Ammon's horn (tissue), 1 donor: ENCODE measurements at regions not wholly inside any gene's neighbourhood (a gene's known extent, or its start where the extent isn't known, plus 50 kb on each side); places are given as distances from the start of the nearest gene placed in this dataset.
"Not testable (repeated sequence)": the region's sequence is repeated elsewhere in the genome, so short reads cannot be mapped to it uniquely, and the experiment has no call there.

Source experiments
- DNase-seq: peaks from one replicate; pipeline ENCODE4 v3.0.0-alpha.2; 2016; ENCODE audit warnings: low spot score

GRCh38 chr1:229008347-229008746 lies 262.6 kb upstream of the RAB4A start:
- not testable (repeated sequence) for DNase-seq

DNA sequence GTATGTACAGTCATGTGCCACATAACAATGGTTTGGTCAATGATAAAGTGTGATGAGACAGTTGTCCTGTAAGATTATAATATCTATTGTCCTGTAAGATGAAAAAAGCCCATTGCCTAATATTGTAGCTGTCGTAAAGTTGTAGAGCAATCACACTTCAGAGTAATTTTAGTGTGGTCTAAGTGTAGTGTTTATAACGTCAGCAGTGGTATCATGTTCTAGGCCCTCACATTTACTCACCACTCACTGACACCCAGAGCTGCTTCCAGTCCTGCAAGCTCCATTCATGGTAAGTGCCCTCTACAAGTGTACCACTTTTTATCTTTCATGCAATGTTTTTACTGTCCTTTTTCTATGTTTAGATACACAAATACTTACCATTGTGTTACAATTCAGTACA lies 259.9 kb upstream of the RAB4A start:
- DNase-seq, result no peak

DNA sequence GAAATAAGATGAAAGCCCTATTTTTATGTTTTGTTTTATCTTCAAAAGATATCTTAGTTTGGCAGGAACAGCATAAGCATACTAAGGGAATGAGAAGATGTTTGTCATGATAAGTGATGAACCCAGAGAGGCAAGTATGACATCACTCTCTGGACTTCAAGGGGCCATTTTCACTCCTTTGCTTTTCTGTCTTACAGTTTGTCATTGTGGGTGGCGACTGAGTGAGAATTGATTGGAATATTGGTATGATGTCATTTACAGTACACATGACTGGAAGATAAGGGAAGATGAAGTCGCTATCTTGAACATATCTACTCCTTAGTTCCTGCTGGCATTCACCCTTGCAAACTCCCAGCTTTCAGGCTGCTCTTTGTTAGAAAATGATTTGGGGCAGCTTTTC lies 258.1 kb upstream of the RAB4A start:
- no peak for DNase-seq

- DNase-seq, result no peak
Measured at GRCh38 chr1:229013981-229014380, 256.9 kb upstream of the RAB4A start.

DNA sequence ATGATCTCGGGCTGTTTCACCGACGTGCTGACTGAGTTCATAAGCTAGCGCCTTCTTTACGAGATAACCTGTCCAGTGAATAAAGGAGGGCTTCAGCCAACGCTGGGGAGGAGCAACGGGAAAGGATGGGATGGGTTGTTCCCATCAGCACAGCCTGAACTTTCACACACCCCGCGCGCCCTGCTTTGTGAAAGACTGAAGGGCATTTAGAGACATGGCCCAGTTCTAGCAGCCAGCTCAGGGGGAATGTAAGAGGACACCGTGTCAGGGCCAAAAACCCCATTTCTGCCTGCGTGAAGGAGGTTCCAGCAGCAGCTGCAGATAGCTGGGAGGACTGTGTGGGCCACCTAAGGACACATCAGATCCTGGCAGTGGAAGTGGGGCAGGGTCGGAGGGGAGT lies 255.1 kb upstream of the RAB4A start:
- DNase-seq, result no peak

- no peak for DNase-seq
Measured at GRCh38 chr1:229017091-229017490, 253.8 kb upstream of the RAB4A start.

DNA sequence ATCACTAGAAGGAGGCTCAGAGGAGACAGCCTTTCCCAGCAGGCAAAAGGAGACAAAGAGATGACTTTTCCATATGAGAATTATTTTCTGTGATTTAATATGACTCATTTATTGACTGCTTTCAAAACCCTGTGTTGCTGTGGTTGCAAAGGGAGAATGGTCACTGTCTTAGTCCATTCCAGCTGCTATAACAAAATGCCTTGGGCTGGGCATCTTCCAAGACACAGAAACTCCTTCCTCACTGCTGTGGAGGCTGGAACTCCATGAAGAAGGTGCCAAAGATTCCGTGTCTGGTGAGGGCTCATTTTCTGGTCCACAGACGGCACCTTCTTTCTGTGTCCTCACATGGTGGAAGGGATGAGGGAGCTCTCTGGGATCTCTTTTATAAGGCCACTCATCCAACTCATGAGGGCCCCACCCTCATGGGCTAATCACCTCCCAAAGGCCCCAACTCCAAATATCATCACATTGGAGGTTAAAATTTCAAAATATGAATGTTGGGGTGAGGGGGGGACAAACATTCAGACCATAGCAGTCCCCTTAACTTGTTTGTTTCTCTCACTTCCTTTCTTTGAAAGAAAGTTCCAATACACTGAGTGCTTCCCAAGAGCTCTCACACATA lies 252.1 kb upstream of the RAB4A start:
- no peak for DNase-seq

DNA sequence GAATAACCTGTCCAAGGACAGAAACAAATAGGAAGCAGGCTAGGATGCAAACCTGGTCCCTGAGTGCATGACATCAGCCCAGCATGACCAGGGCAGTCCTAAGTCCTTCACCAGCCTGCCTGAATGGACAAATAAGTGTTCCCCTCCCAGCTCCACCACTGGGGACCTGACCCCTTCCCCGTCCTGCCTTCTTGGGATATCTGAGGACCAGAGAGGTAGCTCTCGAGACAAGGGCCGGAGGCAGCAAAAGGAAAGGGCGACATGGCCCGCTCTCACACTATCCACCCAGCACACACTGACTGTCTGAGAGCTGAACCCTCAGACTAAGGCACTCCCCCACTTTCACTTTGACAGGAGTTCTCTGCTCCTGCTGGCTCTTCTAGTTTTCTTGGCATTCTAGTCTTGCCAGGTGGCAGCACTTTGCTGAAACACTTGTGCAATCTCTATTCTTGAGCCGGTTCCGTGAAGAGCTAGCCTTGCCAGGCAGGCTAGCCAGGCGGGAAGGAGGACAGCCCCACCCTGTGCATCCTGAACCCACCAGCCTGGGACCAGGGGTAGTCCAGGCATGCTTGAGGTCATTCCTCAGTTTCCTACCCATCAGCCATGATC lies 251.1 kb upstream of the RAB4A start:
- no peak for DNase-seq

DNA sequence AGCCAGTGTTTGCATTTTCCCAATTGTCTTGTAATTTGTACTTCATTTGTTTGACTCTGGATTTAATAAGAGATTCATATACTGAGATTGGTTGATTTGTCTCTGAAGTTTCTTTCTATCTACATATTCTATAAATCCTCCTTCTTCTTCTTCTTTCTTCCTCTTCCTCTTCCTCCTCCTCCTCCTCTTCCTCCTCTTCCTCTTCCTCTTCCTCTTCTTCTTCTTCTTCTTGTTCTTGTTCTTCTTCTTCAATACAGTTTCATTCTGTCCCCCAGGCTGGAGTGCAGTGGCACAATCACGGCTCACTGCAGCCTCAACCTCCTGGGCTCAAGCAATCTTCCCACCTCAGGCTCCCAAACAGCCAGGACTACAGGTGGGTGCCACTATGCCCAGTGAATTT lies 249.9 kb upstream of the RAB4A start:
- DNase-seq, result not testable (repeated sequence)

- DNase-seq, result peak; percentile 90
Measured at GRCh38 chr1:229022595-229023333, 248.1 kb upstream of the RAB4A start.

- peak; percentile 43 for DNase-seq
Measured at GRCh38 chr1:229023651-229024300, 247.1 kb upstream of the RAB4A start.

- peak; percentile 61 for DNase-seq
Measured at GRCh38 chr1:229024528-229025130, 246.3 kb upstream of the RAB4A start.

- no peak for DNase-seq
Measured at GRCh38 chr1:229025576-229025975, 245.3 kb upstream of the RAB4A start.

DNA sequence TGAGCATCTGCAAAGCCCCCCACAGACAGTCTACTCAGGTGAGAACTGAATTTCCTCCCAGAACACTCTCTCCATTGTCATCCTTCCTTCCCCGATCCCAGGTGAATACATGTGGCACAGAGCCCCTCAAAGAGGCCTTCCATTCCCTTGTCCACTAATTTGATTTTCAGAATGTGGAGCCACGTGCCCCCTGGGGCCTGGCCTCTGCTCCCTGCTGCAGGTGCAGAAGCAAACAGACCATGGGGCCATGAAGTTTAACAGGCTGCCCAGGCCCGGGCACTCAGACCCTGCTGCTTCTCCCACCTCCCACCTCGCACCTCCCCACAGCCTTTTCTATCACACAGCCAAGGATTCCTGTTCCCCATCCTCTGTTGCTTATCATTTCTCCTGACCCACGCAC lies 243.8 kb upstream of the RAB4A start:
- DNase-seq, result no peak

- DNase-seq, result no peak
Measured at GRCh38 chr1:229027622-229028182, 243.2 kb upstream of the RAB4A start.

GRCh38 chr1:229028544-229028943 lies 242.4 kb upstream of the RAB4A start:
- no peak for DNase-seq

DNA sequence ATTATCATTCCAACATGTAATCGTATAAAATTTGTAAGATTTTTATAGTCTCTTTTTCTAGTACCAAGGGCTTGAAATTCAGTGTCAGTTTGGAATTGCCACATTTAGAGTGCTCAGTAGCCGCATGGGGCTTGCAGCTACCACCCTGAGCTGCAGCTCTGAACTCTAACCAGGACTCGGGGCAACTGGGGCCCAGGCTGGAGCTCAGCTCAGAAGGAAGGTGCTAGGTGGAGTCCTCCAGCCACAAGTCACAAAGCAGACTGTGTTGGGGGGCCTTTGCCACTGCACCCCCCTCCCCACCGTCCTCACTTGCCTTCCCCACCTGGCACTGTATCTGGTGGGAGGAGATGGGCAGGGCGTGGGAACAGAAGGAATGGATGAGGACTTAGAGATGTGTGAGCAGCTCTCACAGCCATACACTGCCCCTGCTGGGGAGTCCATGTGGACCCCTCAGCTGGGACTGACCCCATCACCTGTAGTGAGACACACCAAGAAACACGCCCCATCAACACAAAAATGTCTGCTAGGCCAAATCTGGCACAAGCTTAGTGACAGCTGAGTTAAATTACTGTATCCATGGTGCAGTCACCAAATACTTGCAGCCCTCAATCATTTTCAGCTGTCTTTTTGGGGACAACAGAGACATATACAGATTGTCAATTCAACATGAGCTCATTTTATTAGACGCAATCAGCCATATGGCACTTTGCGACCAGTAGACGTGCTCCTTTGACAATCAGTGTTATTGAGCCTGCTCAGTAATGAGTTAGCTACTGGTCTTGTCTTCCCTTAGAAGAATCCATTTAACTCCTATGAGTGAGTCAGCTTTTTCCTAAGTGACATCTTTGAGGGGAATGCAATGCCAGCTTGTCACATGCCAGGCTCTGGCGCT lies 241.7 kb upstream of the RAB4A start:
- no peak for DNase-seq

DNA sequence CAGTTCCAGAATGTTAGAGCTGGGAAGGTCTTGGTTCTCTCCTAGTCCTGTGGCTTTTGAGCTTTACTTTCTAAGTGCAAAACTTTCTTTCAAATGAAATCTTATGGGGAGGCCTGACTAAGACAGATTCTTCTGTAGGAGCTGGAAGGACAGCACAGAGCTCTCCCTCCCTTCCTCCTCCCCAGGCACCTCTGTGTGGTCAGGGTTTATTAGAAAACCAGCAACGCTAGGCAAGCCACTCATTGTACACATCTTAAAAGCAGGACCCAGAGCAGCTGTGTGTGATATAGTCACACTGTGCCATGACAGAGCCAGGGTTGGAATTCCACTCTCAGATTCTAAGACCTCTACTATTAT lies 241.1 kb upstream of the RAB4A start:
- DNase-seq, result no peak

DNA sequence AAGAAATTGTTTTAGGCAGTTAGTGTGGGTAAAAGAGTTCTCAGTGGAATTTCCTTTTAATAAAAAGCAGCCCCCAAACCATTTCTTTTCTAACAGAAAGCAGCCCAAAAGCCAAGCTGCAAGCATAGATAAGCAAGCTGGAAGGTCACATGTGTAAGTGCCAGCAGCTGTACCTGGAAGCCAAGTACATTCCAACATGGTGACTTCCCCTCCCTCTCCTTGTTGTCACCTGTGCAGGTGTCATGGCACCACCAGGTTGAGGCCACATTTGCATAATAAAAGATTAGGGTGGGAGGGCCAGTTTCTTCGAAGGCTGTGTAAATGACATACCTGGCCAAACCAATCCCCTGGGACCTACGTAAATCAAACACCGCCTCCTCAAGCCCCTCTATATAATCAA lies 240.3 kb upstream of the RAB4A start:
- no peak for DNase-seq

GRCh38 chr1:229031061-229031460 lies 239.8 kb upstream of the RAB4A start:
- DNase-seq, result no peak
